ENCODE measurements at regions not wholly inside any gene's neighbourhood (a gene's known extent, or its start where the extent isn't known, plus 50 kb on each side); places are given as distances from the start of the nearest gene placed in this dataset.

DNA sequence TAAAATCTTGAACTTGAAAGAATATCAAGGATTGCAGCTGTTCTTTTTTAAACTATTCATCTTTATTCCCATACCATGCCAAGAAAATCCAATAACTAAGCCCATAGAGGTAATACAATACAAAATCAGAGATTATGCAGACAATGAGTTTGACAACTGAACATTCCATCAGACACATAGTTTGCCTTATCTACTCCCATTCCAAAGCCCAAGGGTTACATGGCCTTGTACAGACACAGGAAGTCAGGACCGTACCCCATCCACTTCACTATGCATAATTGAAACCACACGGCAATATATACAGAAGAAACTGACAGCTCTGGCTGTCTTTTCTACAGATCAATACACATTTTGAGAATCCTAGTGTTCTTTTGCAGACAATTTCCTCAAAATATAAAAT, 181.3 kb downstream of the TMX3 start:
- no peak for DNase-seq (ENCODE audit: extremely low read depth in 1 of 11, low read depth in 9 of 11, low spot score in 4 of 11)

DNA sequence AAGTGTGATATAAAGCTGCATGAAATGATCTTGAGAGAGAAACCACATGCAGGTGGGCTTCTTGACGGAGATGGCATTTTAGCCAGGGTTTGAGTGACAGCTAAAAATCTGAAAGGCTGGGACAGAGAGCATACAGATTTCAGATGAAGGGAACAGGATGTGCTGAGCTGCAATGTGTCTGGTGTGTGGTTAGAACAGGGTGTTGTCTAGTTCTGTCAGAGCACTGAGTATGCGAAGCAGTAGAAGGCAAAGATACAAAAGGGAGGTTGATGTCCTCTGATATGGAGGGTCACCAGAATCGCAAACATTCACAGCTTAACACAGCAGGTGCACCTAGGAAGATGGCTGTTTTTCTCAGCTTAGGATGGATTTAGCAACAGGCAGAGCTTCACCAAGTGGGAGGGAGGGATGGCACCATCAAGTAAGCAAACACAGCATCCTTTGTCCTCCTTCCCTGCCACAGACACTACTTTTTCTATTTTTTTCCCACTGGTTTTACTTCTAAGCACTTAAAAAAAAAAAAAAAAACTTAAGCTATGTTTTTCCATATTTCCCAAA, 182.5 kb downstream of the TMX3 start:
- DNase-seq (ENCODE audit: extremely low read depth in 1 of 11, low read depth in 9 of 11, low spot score in 4 of 11) = no peak

- no peak for DNase-seq (ENCODE audit: extremely low read depth in 1 of 11, low read depth in 9 of 11, low spot score in 4 of 11)
These were observed 189.8 kb downstream of the TMX3 start for GRCh38 chr18:68525091-68525490.

- DNase-seq (ENCODE audit: extremely low read depth in 1 of 11, low read depth in 9 of 11, low spot score in 4 of 11) = no peak
These were observed 194.4 kb downstream of the TMX3 start for GRCh38 chr18:68520406-68521075.

- DNase-seq (ENCODE audit: extremely low read depth in 1 of 11, low read depth in 9 of 11, low spot score in 4 of 11) = no peak
These were observed 195.6 kb downstream of the TMX3 start for GRCh38 chr18:68519336-68519735.

- DNase-seq (ENCODE audit: extremely low read depth in 1 of 11, low read depth in 9 of 11, low spot score in 4 of 11) = no peak
These were observed 205.0 kb downstream of the TMX3 start for GRCh38 chr18:68509902-68510301.

- DNase-seq (ENCODE audit: extremely low read depth in 1 of 11, low read depth in 9 of 11, low spot score in 4 of 11) = no peak
These were observed 207.1 kb downstream of the TMX3 start for GRCh38 chr18:68507781-68508180.

DNA sequence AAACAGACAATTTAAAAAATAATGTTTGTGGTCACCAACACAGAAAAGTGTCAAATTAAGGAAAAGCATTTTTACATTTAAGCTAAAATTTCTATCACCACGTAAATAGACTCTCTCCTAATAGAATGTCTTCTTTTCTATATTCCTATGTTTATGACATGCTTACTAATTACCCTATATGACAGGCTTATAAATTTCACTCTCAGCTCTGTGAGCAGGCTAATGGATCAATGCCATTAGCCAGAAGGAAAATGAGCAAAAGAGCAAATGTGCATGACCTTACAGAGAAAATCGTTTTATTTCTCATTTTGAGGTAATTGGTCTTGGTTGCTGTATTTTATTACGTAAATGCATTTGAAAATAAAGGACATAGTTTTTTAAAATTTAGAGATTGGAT, 209.7 kb downstream of the TMX3 start:
- no peak for DNase-seq (ENCODE audit: extremely low read depth in 1 of 11, low read depth in 9 of 11, low spot score in 4 of 11)

GRCh38 chr18:68504441-68505177, 210.3 kb downstream of the TMX3 start:
- DNase-seq (ENCODE audit: extremely low read depth in 1 of 11, low read depth in 9 of 11, low spot score in 4 of 11) = no peak

GRCh38 chr18:68500556-68500955, 214.4 kb downstream of the TMX3 start:
- no peak for DNase-seq (ENCODE audit: extremely low read depth in 1 of 11, low read depth in 9 of 11, low spot score in 4 of 11)

DNA sequence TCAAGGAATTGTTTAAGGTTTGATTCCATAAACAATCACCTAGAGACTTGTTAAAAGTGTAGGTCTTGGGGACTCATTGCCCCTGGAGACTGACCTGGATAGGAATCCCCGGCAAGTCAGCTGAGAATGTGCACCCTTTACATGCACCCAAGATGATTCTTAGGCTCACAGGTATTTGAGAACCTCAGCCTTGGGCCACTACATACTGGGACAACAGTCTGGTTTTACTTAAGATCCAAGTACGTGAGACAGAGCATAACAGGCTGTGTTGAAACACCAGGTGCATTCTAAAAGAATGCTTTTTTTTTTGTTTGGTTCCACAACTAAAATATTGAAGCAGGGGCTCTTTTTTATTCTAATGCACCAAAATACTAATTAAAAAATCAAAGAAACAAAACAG, 215.8 kb downstream of the TMX3 start:
- DNase-seq (ENCODE audit: extremely low read depth in 1 of 11, low read depth in 9 of 11, low spot score in 4 of 11) = no peak

GRCh38 chr18:68498636-68499035, 216.3 kb downstream of the TMX3 start:
- DNase-seq (ENCODE audit: extremely low read depth in 1 of 11, low read depth in 9 of 11, low spot score in 4 of 11) = no peak

DNA sequence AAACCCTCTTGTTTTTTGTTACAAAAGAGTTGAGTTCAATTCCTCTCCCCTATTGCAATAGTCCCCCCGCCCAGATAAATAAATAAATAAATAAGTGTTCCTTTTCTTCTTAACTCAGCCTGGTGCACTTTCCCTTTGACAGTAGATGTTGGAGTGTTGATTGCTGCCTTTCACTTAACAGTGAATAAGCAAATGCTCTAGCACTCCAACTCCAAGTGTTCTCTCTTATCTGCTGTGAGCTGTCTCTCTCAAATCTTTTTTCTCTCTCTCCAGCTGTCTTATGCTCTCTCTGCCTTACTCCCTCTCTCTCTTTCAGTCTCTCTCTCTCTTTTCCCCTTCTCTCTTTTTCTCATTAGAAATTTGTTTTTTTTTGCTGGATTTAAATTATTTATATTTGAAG, 216.7 kb downstream of the TMX3 start:
- no peak for DNase-seq (ENCODE audit: extremely low read depth in 1 of 11, low read depth in 9 of 11, low spot score in 4 of 11)

DNA sequence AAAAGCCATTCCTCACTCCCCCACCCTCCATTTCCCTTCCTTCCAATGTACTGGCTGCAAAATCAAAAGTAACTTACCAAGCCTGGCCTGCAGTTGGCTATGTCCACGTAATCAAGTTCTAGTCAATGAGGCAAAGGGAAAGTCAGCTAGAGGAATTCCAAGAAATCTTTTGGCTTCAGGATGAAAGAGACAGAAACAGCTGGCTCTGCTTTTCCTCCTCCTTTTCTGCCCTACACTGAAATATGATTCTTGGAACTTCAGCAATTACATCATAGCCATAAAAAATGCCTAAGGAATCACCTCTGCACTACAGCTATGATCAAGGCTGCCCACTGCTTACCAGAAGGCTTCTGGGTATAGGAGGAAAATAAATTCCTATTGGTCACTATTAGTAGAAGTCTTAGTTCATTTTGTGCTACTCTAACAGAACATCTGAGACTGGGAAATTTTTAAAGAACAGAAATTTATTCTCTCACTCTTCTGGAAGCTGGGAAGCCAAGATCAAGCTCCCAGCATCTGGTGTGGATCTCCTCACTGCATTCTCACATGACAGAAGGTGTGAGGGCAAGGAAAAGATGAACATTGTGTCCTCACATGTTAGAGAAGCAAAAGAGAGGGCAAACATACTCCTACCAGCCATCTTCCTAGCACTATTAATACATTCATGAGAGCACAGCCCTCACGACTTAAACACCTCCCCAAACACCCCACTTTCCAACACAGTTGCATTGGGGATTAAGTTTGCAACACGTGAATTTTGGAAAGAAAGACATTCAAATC, 219.9 kb downstream of the TMX3 start:
- peak; percentile 18 to 68 (median 44) for DNase-seq (ENCODE audit: extremely low read depth in 1 of 11, low read depth in 9 of 11, low spot score in 4 of 11)

GRCh38 chr18:68489013-68489792, 225.7 kb downstream of the TMX3 start:
- peak in 1 of 11 donors; percentile 5 for DNase-seq (ENCODE audit: extremely low read depth in 1 of 11, low read depth in 9 of 11, low spot score in 4 of 11)

DNA sequence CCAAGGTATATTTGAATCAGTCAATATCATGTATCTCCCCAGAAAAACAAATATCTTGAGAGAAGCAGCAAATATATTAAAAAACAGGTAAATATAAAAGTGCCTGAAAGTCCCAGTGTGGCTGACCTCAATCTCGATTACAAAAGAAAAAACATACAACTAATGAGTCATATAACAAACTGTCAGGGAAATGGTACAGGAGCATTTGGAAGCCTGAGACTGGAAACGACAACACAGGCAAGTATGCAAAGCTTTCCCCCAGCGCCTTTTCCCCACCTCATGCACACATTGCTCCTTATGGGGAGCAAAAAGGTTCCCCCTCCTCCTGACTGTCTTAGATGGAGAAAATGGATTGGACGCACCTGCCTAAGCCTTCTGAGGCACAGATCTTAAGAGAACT, 230.7 kb downstream of the TMX3 start:
- DNase-seq (ENCODE audit: extremely low read depth in 1 of 11, low read depth in 9 of 11, low spot score in 4 of 11) = no peak

- DNase-seq (ENCODE audit: extremely low read depth in 1 of 11, low read depth in 9 of 11, low spot score in 4 of 11) = no peak
These were observed 232.1 kb downstream of the TMX3 start for GRCh38 chr18:68482815-68483214.

- no peak for DNase-seq (ENCODE audit: extremely low read depth in 1 of 11, low read depth in 9 of 11, low spot score in 4 of 11)
These were observed 234.7 kb downstream of the TMX3 start for GRCh38 chr18:68480196-68480595.

- DNase-seq (ENCODE audit: extremely low read depth in 1 of 11, low read depth in 9 of 11, low spot score in 4 of 11) = no peak
These were observed 236.7 kb downstream of the TMX3 start for GRCh38 chr18:68478246-68478645.

Measured in renal cortex interstitium (tissue), 11 donors.